Tibial artery (tissue), 4 donors: ENCODE measurements at regions not wholly inside any gene's neighbourhood (a gene's known extent, or its start where the extent isn't known, plus 50 kb on each side); places are given as distances from the start of the nearest gene placed in this dataset.

Source experiments
- DNase-seq, 2 donors: peaks; one replicate each; pipeline ENCODE4 v3.0.0-alpha.2; 2019
- H3K27ac ChIP-seq, 2 donors: fragments of 200-600 bp; sonication (generic) in 1 of 2; 1 replicate in 1 of 2; 2 replicates in 1 of 2; pipeline ENCODE4 v1.5.1; 2018 to 2019; ENCODE audit warnings: mild to moderate bottlenecking in 1 of 2
- H3K27me3 ChIP-seq, 2 donors: fragments of 200-600 bp; sonication (generic) in 1 of 2; one replicate each; pipeline versions ENCODE4 v1.5.1 to v1.6.0; 2016 to 2019
- H3K36me3 ChIP-seq, 3 donors: fragments of 200-600 bp; sonication (generic) in 2 of 3; one replicate each; pipeline ENCODE4 v1.5.1; 2016 to 2019; ENCODE audit warnings: mild to moderate bottlenecking in 2 of 3
- H3K4me1 ChIP-seq, 4 donors: fragments of 200-600 bp; sonication (generic) in 2 of 4; 1 replicate in 3 of 4; 2 replicates in 1 of 4; pipeline ENCODE4 v1.5.1; 2016 to 2019
- H3K4me3 ChIP-seq, 2 donors: fragments of 200-600 bp; sonication (generic) in 1 of 2; 1 replicate in 1 of 2; 2 replicates in 1 of 2; pipeline ENCODE4 v1.5.1; 2018 to 2019; ENCODE audit warnings: mild to moderate bottlenecking in 2 of 2
- H3K9me3 ChIP-seq, 3 donors: fragments of 200-600 bp; sonication (generic) in 1 of 3; one replicate each; pipeline ENCODE4 v1.5.1; 2016 to 2019
- CTCF ChIP-seq, 2 experiments: fragments of 200-600 bp in 1 of 2; fragments of 450-650 bp in 1 of 2; IDR thresholded peaks; one replicate each; pipeline ENCODE4 v1.5.1; 2017 to 2019; ENCODE audit warnings: antibody characterized with exemption in 2 of 2, mild to moderate bottlenecking in 1 of 2, moderate library complexity in 1 of 2
- intact Hi-C: fragments of 100-400 bp; cut with DNase I; formaldehyde crosslinking; loops from one replicate; pipeline ENCODE4 v1.15.0; 2023; ENCODE audit warnings: low total_unique reads

DNA sequence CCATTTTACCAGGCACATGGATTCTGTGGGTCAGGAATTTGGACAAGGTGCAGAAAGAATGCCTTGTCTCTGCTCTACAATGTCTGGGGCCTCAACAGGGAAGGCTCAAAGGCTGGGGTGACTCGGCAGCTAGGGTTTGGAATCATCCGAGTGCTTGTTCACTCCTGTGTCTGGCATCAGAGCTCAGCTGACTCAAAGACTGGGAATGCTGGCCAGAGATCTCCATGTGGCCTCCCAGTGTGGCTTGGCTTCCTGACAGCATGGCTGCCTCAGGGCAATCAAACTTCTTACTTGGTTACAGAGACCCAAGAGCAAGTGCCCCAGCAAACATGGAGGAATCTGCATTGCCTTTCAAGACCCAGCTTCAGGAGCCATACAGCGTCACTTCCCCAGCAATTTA is 110.5 kb downstream of the TOMM20 start:
- intact Hi-C loops: no loop called here
- Histone ChIP-seq H3K9me3 (peaks cover 0 to 6% (median 0%) of the 10 kb centered on the region in 3 donors), H3K4me3 (no peak overlapping the region), H3K27ac (no peak overlapping the region), H3K27me3 (no peaks in the 10 kb centered on the region), H3K4me1 (peaks cover 0 to 10% (median 4%) of the 10 kb centered on the region in 4 donors), H3K36me3 (no peaks in the 10 kb centered on the region)
- peak in 1 of 2 donors; percentile 56 for DNase-seq
- TF ChIP-seq CTCF (IDR thresholded peaks at IDR 0.05): no peak

DNA sequence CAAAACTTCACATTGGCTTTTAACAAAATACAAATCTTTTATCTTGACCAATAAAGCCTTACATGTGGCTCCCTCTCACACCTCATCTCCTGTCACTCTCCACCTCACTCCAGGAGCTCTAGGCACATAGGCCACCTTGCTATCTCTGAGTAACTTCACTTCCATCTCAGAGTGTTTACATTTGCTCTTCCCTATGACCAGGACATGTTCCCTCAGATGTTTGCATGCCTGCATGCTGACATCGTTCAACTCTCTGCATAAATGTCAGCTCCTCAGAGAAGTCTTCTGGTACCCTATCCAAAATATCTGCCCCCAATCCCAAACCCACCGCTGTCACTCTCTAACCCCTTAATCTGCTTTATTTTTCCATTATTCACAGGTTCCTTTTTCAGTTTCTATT is 110.9 kb downstream of the TOMM20 start:
- TF ChIP-seq CTCF (IDR thresholded peaks at IDR 0.05): no peak
- no peaks in the 10 kb centered on the region for H3K36me3 ChIP-seq
- H3K27ac ChIP-seq: no peak overlapping the region

GRCh38 chr1:235017191-235017590 is 111.4 kb downstream of the TOMM20 start:
- H3K4me1 ChIP-seq: peaks cover 0 to 12% (median 1%) of the 10 kb centered on the region in 4 donors
- TF ChIP-seq CTCF (IDR thresholded peaks at IDR 0.05): no peak
- DNase-seq: peak in 1 of 2 donors; percentile 9
- intact Hi-C loops: no loop called here
- H3K27ac ChIP-seq: no peak overlapping the region
- no peaks in the 10 kb centered on the region for H3K36me3 ChIP-seq
- no peaks in the 10 kb centered on the region for H3K27me3 ChIP-seq
- H3K4me3 ChIP-seq: no peak overlapping the region
- H3K9me3 ChIP-seq: peaks cover 0 to 6% (median 0%) of the 10 kb centered on the region in 3 donors

More for the DNA sequence above, 110.9 kb downstream of the TOMM20 start:
- intact Hi-C loops: no loop called here
- DNase-seq: peak in 1 of 2 donors; percentile 1
- Histone ChIP-seq H3K4me3 (no peak overlapping the region), H3K9me3 (peaks cover 0 to 6% (median 0%) of the 10 kb centered on the region in 3 donors), H3K4me1 (peaks cover 0 to 10% (median 4%) of the 10 kb centered on the region in 4 donors), H3K27me3 (no peaks in the 10 kb centered on the region)

DNA sequence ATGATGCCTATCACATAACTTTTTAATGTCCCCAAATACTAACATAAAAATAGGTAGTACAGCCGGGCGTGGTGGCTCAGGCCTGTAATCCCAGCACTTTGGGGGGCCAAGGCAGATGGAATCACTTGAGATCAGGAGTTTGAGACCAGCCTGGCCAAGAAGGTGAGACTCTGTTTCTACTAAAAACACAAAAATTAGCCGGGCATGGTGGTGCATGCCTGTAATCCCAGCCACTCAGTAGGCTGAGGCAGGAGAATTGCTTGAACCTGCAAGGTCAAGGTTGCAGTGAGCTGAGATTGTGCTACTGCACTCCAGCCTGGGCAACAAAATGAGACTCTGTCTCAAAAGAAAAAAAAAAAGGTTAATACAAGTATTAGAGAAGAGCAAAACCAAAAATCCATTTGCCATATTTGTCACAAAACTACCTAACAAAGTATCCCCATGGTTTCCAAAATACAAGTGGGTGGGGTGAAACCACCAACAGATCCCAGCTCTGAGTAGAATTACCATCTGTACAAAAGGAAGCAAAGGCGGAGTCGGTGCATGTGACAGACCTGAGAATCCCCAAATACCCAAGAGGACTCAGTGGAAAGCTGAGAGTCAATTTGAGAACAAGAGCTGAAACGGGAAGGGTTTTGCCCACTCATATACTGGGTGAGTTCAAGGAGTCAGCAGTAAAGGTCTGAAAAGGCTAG is 113.2 kb downstream of the TOMM20 start:
- peaks cover 0 to 20% (median 0%) of the 10 kb centered on the region in 4 donors for H3K4me1 ChIP-seq
- H3K27me3 ChIP-seq: no peaks in the 10 kb centered on the region
- H3K27ac ChIP-seq: no peak overlapping the region
- no peak overlapping the region for H3K4me3 ChIP-seq
- intact Hi-C loops: no loop called here
- H3K9me3 ChIP-seq: peaks cover 0 to 6% (median 0%) of the 10 kb centered on the region in 3 donors
- DNase-seq: peak in 1 of 2 donors; percentile 28
- H3K36me3 ChIP-seq: no peaks in the 10 kb centered on the region
- TF ChIP-seq CTCF (IDR thresholded peaks at IDR 0.05): no peak

DNA sequence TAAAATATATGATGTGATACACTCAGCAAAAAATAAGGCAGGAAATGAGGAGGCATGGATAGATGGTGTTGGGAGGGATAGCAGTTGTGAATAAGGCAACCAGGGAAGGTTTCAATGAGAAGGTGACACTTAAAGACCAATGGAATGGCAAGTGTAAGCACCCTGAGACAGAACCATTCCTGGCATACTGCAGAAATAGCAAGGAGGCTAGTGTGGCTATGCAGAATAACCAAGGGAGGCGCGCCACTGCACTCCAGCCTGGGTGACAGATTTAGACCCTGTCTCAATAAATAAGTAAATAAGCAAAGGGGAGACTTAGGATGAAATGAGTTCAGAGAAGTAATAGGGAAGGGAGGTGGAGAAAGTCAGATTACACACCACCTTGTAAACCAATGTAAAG is 113.9 kb downstream of the TOMM20 start:
- DNase-seq: no peak
- no peak overlapping the region for H3K4me3 ChIP-seq
- intact Hi-C loops: no loop called here
- no peaks in the 10 kb centered on the region for H3K27me3 ChIP-seq
- TF ChIP-seq CTCF (IDR thresholded peaks at IDR 0.05): no peak
- H3K36me3 ChIP-seq: no peaks in the 10 kb centered on the region
- peaks cover 0 to 6% (median 0%) of the 10 kb centered on the region in 3 donors for H3K9me3 ChIP-seq
- H3K27ac ChIP-seq: no peak overlapping the region
- peaks cover 0 to 20% (median 0%) of the 10 kb centered on the region in 4 donors for H3K4me1 ChIP-seq
